Skeletal muscle cell (primary cell): ENCODE measurements at regions not wholly inside any gene's neighbourhood (a gene's known extent, or its start where the extent isn't known, plus 50 kb on each side); places are given as distances from the start of the nearest gene placed in this dataset.
"Not testable (repeated sequence)": the region's sequence is repeated elsewhere in the genome, so short reads cannot be mapped to it uniquely, and the experiment has no call there.

ENCODE experiments used
- DNase-seq: peaks from one replicate; pipeline ENCODE4 v3.0.0-alpha.2; 2010; ENCODE audit warnings: low read depth
- H3K4me3 ChIP-seq: 2 replicates; pipeline ENCODE4 v1.5.1; 2011; ENCODE audit warnings: low read depth, mild to moderate bottlenecking, control low read depth, low read length, moderate library complexity

GRCh38 chr4:188695261-188695660, 556.0 kb downstream of the TRIML1 start:
- no peak overlapping the region for H3K4me3 ChIP-seq
- DNase-seq: no peak

- no peak overlapping the region for H3K4me3 ChIP-seq
- no peak for DNase-seq
Measured at GRCh38 chr4:188697243-188697642, 558.0 kb downstream of the TRIML1 start.

GRCh38 chr4:188701952-188702351, 562.7 kb downstream of the TRIML1 start:
- DNase-seq: no peak
- no peak overlapping the region for H3K4me3 ChIP-seq

- H3K4me3 ChIP-seq: no peak overlapping the region
- DNase-seq: no peak
Measured at GRCh38 chr4:188704288-188704687, 565.0 kb downstream of the TRIML1 start.

- H3K4me3 ChIP-seq: no peak overlapping the region
- peak; percentile 13 for DNase-seq
Measured at GRCh38 chr4:188707036-188707435, 567.8 kb downstream of the TRIML1 start.

GRCh38 chr4:188714501-188714900, 575.3 kb downstream of the TRIML1 start:
- DNase-seq: peak; percentile 23
- no peak overlapping the region for H3K4me3 ChIP-seq

- no peak overlapping the region for H3K4me3 ChIP-seq
- peak; percentile 78 for DNase-seq
Measured at GRCh38 chr4:188714907-188715306, 575.7 kb downstream of the TRIML1 start.

GRCh38 chr4:188717661-188718060, 578.4 kb downstream of the TRIML1 start:
- no peak overlapping the region for H3K4me3 ChIP-seq
- no peak for DNase-seq

GRCh38 chr4:188719794-188720193, 580.6 kb downstream of the TRIML1 start:
- H3K4me3 ChIP-seq: no peak overlapping the region

GRCh38 chr4:188722911-188723310, 583.7 kb downstream of the TRIML1 start:
- DNase-seq: no peak
- H3K4me3 ChIP-seq: no peak overlapping the region

More at GRCh38 chr4:188719794-188720193, 580.6 kb downstream of the TRIML1 start:
- no peak for DNase-seq

GRCh38 chr4:188727746-188728145, 588.5 kb downstream of the TRIML1 start:
- DNase-seq: no peak

GRCh38 chr4:188728359-188728758, 589.1 kb downstream of the TRIML1 start:
- H3K4me3 ChIP-seq: no peak overlapping the region
- DNase-seq: no peak

More at GRCh38 chr4:188727746-188728145, 588.5 kb downstream of the TRIML1 start:
- H3K4me3 ChIP-seq: no peak overlapping the region

- no peak overlapping the region for H3K4me3 ChIP-seq
- DNase-seq: no peak
Measured at GRCh38 chr4:188732131-188732530, 592.9 kb downstream of the TRIML1 start.

- DNase-seq: no peak
- H3K4me3 ChIP-seq: no peak overlapping the region
Measured at GRCh38 chr4:188735082-188735481, 595.8 kb downstream of the TRIML1 start.

GRCh38 chr4:188737251-188738002, 598.2 kb downstream of the TRIML1 start:
- no peak for DNase-seq
- H3K4me3 ChIP-seq: no peak overlapping the region

GRCh38 chr4:188738290-188738689, 599.0 kb downstream of the TRIML1 start:
- H3K4me3 ChIP-seq: peak overlapping the region; percentile 47
- DNase-seq: not testable (repeated sequence)

GRCh38 chr4:188740172-188740571, 600.9 kb downstream of the TRIML1 start:
- DNase-seq, H3K4me3 ChIP-seq: not testable (repeated sequence)

GRCh38 chr4:188740791-188741190, 601.5 kb downstream of the TRIML1 start:
- H3K4me3 ChIP-seq, DNase-seq: not testable (repeated sequence)

GRCh38 chr4:188754372-188755002, 615.2 kb downstream of the TRIML1 start:
- no peak overlapping the region for H3K4me3 ChIP-seq
- no peak for DNase-seq

GRCh38 chr4:188767496-188767895, 628.3 kb downstream of the TRIML1 start:
- no peak for DNase-seq
- no peak overlapping the region for H3K4me3 ChIP-seq

GRCh38 chr4:188778905-188779304, 639.7 kb downstream of the TRIML1 start:
- no peak overlapping the region for H3K4me3 ChIP-seq
- DNase-seq: peak; percentile 65
